Thymus (tissue), 11 donors: ENCODE measurements at regions not wholly inside any gene's neighbourhood (a gene's known extent, or its start where the extent isn't known, plus 50 kb on each side); places are given as distances from the start of the nearest gene placed in this dataset.

Experiments
- DNase-seq, 9 donors: peaks; one replicate each; pipeline ENCODE4 v3.0.0-alpha.2; 2013; ENCODE audit warnings: low spot score in 9 of 9, low read depth in 6 of 9, missing footprints in 1 of 9
- H3K27ac ChIP-seq, 2 donors: one replicate each; pipeline ENCODE4 v1.5.1; 2013; ENCODE audit warnings: control low read depth in 1 of 2, low read depth in 1 of 2, low read length in 1 of 2, mild to moderate bottlenecking in 1 of 2, moderate library complexity in 1 of 2
- H3K27me3 ChIP-seq, 2 donors: one replicate each; pipeline ENCODE4 v1.5.1; 2013; ENCODE audit warnings: low read length in 1 of 2; ENCODE audit not compliant: control insufficient read depth in 2 of 2, insufficient read depth in 1 of 2
- H3K36me3 ChIP-seq, 2 donors: one replicate each; pipeline ENCODE4 v1.5.1; 2013; ENCODE audit warnings: low read length in 1 of 2, mild to moderate bottlenecking in 1 of 2, moderate library complexity in 1 of 2; ENCODE audit not compliant: control insufficient read depth in 2 of 2, insufficient read depth in 2 of 2
- H3K4me1 ChIP-seq, 2 donors: one replicate each; pipeline ENCODE4 v1.5.1; 2013; ENCODE audit warnings: low read length in 2 of 2; ENCODE audit not compliant: control insufficient read depth in 2 of 2, insufficient read depth in 2 of 2
- H3K4me3 ChIP-seq, 2 donors: one replicate each; pipeline ENCODE4 v1.5.1; 2013; ENCODE audit warnings: low read length in 2 of 2, control low read depth in 1 of 2, mild to moderate bottlenecking in 1 of 2
- H3K9me3 ChIP-seq, 2 donors: one replicate each; pipeline ENCODE4 v1.5.1; 2013; ENCODE audit warnings: low read length in 1 of 2, mild to moderate bottlenecking in 1 of 2; ENCODE audit not compliant: control insufficient read depth in 2 of 2, insufficient read depth in 1 of 2
- WGBS: extraction: QIAGEN DNeasy Blood & Tissue Kit; methylation state at CpG from one replicate; pipeline ENCODE4 v1.1.7; 2013; 5-methylcytosine and 5-hydroxymethylcytosine counted together
- donor health status: healthy.

DNA sequence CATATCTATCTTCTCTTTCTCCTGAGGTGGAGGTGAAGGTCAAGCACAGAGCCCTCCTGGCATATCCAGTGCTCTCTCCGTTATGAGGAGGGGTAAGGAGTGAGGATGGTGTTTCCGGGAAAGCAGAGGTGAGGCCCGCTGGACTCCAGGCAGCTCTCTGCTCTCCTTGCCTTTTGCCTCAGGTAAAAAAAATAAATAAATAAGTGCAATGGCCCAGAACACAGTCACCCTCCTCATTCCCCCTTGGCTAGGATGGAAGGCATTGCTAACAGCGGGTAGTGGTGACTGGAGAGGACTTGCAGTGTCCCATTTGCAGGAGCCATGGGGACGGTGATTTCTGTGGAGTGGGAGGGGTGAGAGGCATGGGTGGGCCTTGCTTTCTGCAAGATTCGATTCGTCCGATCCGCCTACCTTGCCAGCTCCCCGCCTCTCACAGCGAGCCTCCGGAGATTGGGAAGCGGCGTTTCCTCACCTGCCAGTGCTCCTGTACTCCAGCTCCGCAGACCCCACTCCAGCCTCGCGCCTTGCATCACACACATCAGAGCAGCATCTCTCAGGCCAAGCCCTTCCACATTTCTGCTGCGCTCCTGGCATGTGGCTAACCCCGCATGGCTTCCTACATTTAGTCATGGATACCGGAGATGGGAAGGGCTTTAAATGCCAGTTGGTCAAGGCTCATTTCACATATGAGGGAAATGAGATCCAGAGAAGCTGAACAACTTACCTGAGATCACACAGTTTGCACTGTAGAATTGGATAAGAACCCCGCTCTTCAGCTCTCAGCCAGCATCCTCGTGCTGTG is 155.2 kb downstream of the VAPA start:
- H3K4me1 ChIP-seq = peaks cover 17 to 31% of the 10 kb centered on the region in 2 donors
- no peak overlapping the region for H3K4me3 ChIP-seq
- WGBS = 96% methylated on average over 22 of the region's 22 CpGs
- H3K27ac ChIP-seq = no peak overlapping the region
- H3K9me3 ChIP-seq = peaks cover 0 to 4% of the 10 kb centered on the region in 2 donors
- no peaks in the 10 kb centered on the region for H3K36me3 ChIP-seq
- no peaks in the 10 kb centered on the region for H3K27me3 ChIP-seq
- DNase-seq = no peak

DNA sequence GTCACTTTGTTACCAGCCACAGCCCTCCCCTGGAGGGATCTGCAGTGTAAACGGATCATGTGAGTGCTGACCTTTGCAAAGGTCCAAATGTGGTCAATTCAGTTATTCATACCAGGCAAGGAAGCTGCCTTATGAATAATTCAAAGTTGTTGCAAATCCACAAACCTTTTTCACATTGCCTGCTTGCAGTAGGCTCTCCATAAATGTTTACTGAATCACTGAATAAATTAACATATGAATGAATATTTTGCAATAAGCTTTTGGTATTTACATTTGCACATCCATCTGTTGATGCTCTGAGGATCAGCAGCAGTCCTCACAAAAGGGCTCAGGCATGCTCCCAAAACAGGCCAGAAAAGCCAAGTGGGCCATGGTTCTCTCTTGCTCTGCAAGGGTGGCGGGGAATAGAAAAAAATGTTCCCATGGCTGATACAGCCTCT is 156.8 kb downstream of the VAPA start:
- H3K9me3 ChIP-seq = no peaks in the 10 kb centered on the region
- WGBS = 97% methylated on average over 2 of the region's 2 CpGs

DNA sequence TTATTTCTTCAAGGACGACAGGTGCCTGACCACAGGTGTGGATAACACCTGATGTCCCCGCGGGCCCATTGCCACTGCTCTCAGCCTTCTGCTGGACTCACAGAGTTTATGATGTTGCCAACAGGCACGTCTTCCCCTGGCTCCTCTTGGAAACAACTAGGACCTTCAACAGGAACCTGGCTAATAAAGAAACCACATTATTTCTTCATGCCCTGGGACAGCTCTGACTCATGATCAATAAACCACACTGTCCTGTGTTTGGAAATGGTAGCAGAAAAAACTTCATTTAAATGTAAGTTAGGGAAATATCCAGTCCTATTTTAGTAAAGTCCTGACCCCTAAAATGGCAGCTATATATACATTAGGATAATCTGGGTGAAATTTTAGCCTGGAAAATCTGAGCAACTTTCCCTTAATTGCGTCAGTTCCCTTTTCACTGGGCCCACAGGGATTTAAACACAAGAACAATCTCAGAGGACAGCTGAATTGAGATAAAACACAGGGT is 158.9 kb downstream of the VAPA start:
- peaks cover 17 to 33% of the 10 kb centered on the region in 2 donors for H3K4me1 ChIP-seq
- WGBS = 98% methylated on average over 5 of the region's 5 CpGs
- no peak for DNase-seq

More for the DNA sequence above, 156.8 kb downstream of the VAPA start:
- DNase-seq = no peak
- H3K27me3 ChIP-seq = peaks cover 0 to 2% of the 10 kb centered on the region in 2 donors
- no peak overlapping the region for H3K27ac ChIP-seq
- H3K4me1 ChIP-seq = peaks cover 25 to 43% of the 10 kb centered on the region in 2 donors
- H3K36me3 ChIP-seq = no peaks in the 10 kb centered on the region
- H3K4me3 ChIP-seq = no peak overlapping the region

DNA sequence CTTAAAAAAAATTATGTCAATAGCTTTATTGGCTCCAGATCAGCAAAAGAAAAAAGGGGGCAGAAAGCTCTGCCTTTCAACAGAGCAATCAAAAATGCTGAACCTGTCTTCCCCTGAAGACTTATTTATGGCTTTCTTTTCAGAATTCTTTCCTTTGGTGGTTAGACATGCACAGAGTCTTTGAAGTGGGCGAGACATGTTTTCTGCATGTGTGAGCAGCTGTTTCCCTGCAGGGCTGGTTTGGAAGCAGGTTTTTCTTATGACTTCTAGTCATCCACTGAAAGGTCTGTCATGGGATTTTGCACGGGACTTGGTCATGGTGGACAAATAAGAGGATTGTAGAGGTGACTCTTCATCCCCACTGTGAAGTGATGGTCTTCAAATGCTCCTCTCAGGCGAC is 160.3 kb downstream of the VAPA start:
- Histone ChIP-seq H3K27me3 (peaks cover 0 to 2% of the 10 kb centered on the region in 2 donors), H3K27ac (no peak overlapping the region), H3K36me3 (no peaks in the 10 kb centered on the region), H3K4me1 (peaks cover 12 to 19% of the 10 kb centered on the region in 2 donors), H3K9me3 (no peaks in the 10 kb centered on the region), H3K4me3 (no peak overlapping the region)
- WGBS = 24% methylated on average over 3 of the region's 3 CpGs
- DNase-seq = peak; percentile 46 to 91 (median 72)

More for the DNA sequence above, 158.9 kb downstream of the VAPA start:
- Histone ChIP-seq H3K9me3 (no peaks in the 10 kb centered on the region), H3K27me3 (peaks cover 0 to 2% of the 10 kb centered on the region in 2 donors), H3K36me3 (no peaks in the 10 kb centered on the region), H3K4me3 (no peak overlapping the region), H3K27ac (no peak overlapping the region)

DNA sequence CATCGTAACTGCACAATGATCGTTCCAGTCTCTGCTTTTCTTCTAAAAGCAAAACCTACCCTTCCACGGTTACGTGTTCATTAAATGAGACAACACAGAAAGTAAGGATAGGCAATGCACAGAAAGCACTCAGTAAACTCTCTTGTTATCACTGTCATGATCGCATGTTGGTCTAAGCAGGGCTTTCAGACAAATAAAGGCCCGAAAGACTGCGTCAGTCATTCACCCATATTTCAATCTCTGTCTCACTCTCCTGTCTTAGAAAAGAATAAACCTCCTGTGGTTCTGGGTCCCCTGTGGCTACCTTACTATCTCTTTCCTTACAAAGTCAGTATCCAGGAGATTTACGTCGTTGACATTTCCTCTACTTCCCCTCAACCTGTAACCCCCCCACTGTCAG is 160.9 kb downstream of the VAPA start:
- Histone ChIP-seq H3K4me3 (no peak overlapping the region), H3K9me3 (no peaks in the 10 kb centered on the region), H3K27ac (no peak overlapping the region), H3K36me3 (no peaks in the 10 kb centered on the region), H3K27me3 (peaks cover 0 to 2% of the 10 kb centered on the region in 2 donors), H3K4me1 (peaks cover 12 to 18% of the 10 kb centered on the region in 2 donors)
- WGBS = 90% methylated on average over 9 of the region's 9 CpGs
- no peak for DNase-seq

DNA sequence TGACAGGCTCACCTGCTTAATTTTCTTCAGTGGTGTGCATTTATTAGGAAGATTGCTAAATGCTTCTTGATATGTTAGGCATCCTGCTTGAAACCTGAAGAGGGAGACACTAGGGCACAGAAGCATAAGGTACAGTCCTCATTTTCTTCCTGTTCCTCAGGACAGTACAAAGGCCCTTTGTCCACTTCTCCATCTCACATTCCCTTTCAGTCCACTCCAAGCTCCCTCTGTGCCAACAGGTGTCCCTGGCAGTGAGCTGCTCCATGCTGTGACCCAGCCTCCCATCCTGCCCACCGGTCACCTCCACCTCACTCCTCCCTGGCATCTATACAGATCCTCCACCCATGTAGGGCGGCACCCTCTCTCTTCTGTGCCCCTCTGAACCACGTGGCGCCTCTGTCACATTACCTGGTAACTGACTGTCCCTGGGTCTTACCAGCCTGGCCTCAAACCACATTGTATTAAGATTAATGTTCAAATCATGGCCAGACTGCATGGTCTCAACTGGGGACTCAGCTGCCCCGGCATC is 162.8 kb downstream of the VAPA start:
- no peak for DNase-seq
- Histone ChIP-seq H3K27ac (no peak overlapping the region), H3K4me3 (no peak overlapping the region), H3K36me3 (no peaks in the 10 kb centered on the region), H3K27me3 (peaks cover 0 to 2% of the 10 kb centered on the region in 2 donors), H3K9me3 (peaks cover 0 to 11% of the 10 kb centered on the region in 2 donors), H3K4me1 (peaks cover 12 to 18% of the 10 kb centered on the region in 2 donors)
- 96% methylated on average over 5 of the region's 5 CpGs for WGBS

DNA sequence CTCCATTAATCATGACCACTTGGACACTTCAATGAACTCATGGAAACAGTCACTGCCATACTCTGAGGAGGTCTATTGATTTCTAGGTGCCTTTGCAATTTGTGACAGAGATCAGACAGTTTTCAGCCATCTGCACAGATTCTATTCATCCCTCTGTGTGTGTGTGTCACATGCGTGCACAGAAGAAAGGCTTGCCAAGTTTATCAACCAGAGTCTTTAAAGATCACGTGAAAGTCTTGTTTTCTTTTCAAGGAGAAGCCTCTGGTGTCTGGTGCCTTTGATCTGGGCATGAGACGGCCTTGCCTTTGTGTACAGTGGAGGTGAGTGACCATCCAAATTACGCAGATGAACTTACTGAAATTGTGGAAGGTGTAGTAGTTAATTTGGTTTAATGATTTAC is 164.2 kb downstream of the VAPA start:
- Histone ChIP-seq H3K4me3 (no peak overlapping the region), H3K27me3 (peaks cover 0 to 2% of the 10 kb centered on the region in 2 donors), H3K4me1 (peaks cover 12 to 18% of the 10 kb centered on the region in 2 donors), H3K27ac (no peak overlapping the region), H3K36me3 (no peaks in the 10 kb centered on the region), H3K9me3 (peaks cover 3 to 22% of the 10 kb centered on the region in 2 donors)
- 94% methylated on average over 4 of the region's 4 CpGs for WGBS
- DNase-seq = no peak

DNA sequence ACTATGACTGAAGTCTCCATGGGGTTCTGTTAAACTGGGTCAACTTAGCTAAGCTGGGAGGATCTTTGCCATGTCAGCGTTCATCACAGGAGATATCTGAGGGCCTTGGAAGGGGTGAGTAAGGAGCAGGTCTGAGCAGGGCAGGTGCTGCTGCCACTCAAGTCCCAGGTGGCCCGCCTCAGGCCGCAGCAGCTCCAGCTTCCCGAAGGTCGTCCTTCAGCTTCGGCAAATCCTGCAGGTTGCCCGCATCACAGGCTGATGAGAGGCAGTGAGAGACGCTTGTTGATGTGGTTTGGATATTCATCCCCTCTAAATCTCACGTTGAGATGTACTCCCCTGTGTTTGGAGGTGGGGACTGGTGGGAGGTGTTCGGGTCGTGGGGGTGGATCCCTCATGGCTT is 166.6 kb downstream of the VAPA start:
- 97% methylated on average over 11 of the region's 11 CpGs for WGBS
- no peak overlapping the region for H3K27ac ChIP-seq
- DNase-seq = no peak
- peaks cover 6 to 29% of the 10 kb centered on the region in 2 donors for H3K9me3 ChIP-seq
- H3K4me3 ChIP-seq = no peak overlapping the region
- no peaks in the 10 kb centered on the region for H3K4me1 ChIP-seq
- H3K36me3 ChIP-seq = no peaks in the 10 kb centered on the region
- no peaks in the 10 kb centered on the region for H3K27me3 ChIP-seq

DNA sequence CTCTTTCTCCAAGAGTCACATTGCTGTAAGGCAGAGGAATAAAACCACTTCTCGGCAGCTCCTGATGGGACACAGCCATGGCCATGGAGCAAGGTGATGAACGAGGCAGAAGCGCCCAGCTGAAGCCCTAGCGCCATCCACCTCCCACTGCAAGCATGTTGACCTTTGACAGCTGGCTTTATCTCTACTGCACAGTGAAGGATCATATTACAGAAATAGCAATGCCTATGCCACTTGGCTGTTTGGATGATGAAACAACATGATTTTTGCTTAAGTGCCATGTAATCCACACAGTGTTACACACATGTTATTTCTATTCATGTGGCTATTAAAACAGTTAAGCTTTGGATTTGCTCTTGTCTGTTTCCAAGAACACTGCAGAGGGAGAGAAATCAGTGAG is 167.7 kb downstream of the VAPA start:
- Histone ChIP-seq H3K27ac (no peak overlapping the region), H3K9me3 (peaks cover 6 to 29% of the 10 kb centered on the region in 2 donors), H3K27me3 (no peaks in the 10 kb centered on the region), H3K4me1 (no peaks in the 10 kb centered on the region), H3K4me3 (no peak overlapping the region), H3K36me3 (no peaks in the 10 kb centered on the region)
- no peak for DNase-seq
- WGBS = 97% methylated on average over 4 of the region's 4 CpGs
